Progenitor cell of endocrine pancreas (in vitro differentiated cells): ENCODE measurements at regions not wholly inside any gene's neighbourhood (a gene's known extent, or its start where the extent isn't known, plus 50 kb on each side); places are given as distances from the start of the nearest gene placed in this dataset.
"Not testable (repeated sequence)": the region's sequence is repeated elsewhere in the genome, so short reads cannot be mapped to it uniquely, and the experiment has no call there.

Experiments
- DNase-seq: peaks from one replicate; pipeline ENCODE4 v3.0.0; 2021; ENCODE audit warnings: low spot score; ENCODE audit not compliant: unreplicated experiment
- H3K27ac Mint-ChIP-seq: 2 replicates; pipeline ENCODE4 v1.8.0; 2021; ENCODE audit warnings: mild to moderate bottlenecking, moderate library complexity, mixed read lengths
- H3K27me3 Mint-ChIP-seq: 2 replicates; pipeline ENCODE4 v1.8.0; 2021; ENCODE audit warnings: mixed read lengths
- H3K36me3 Mint-ChIP-seq: 2 replicates; pipeline ENCODE4 v1.8.0; 2022; ENCODE audit warnings: mixed read lengths; ENCODE audit not compliant: insufficient read depth
- H3K4me1 Mint-ChIP-seq: 2 replicates; pipeline ENCODE4 v1.8.0; 2021; ENCODE audit warnings: low read depth, mixed read lengths
- H3K4me3 Mint-ChIP-seq: 2 replicates; pipeline ENCODE4 v1.8.0; 2021; ENCODE audit warnings: low read depth, mild to moderate bottlenecking, moderate library complexity, mixed read lengths
- H3K9me3 Mint-ChIP-seq: 2 replicates; pipeline ENCODE4 v1.8.0; 2021; ENCODE audit warnings: low read depth, mixed read lengths
- CTCF ChIP-seq: fragments of 200-600 bp; sonication (generic); IDR thresholded peaks from one replicate; pipeline ENCODE4 v1.5.0; 2021; ENCODE audit warnings: antibody characterized with exemption, mild to moderate bottlenecking; ENCODE audit not compliant: unreplicated experiment

DNA sequence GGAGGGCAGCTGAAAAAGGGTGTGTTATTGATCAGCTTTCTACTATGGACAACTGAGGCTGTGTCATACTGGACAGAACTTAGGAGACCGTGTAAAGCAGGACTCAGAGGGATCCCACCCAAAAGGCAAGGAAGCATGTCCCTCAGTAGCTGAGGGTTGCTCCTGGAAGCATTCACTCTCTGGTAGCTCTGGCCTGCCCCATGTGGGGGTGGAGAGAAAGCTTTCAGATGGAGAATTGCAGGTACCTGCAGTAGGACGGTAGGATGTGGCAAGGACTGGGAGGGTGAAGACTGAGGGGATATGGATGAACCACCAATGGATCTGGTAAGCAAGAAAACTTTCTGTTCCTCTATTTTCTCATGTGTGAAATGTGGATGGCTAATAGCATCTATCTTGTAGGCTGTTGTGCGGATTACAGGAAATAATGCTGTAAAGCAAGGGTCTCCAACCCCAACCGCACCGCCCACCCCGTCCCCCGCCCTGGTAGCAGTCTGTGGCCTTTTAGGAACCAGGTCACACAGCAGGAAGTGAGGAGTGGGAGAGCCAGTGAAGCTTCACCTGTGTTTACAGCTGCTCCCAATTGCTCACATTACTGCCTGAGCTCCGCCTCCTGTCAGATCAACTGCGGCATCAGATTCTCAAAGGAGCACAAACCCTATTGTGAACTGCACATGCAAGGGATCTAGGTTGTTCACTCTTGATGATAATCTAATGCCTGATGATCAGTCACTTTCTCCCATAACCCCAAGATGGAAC lies 157.7 kb upstream of the PROK2 start:
- H3K4me3 Mint-ChIP-seq = no peak overlapping the region
- H3K36me3 Mint-ChIP-seq = no peaks in the 10 kb centered on the region
- H3K4me1 Mint-ChIP-seq = no peaks in the 10 kb centered on the region
- no peak for TF ChIP-seq CTCF
- no peaks in the 10 kb centered on the region for H3K9me3 Mint-ChIP-seq
- no peak overlapping the region for H3K27ac Mint-ChIP-seq
- no peak for DNase-seq
- H3K27me3 Mint-ChIP-seq = peaks cover 15% of the 10 kb centered on the region

DNA sequence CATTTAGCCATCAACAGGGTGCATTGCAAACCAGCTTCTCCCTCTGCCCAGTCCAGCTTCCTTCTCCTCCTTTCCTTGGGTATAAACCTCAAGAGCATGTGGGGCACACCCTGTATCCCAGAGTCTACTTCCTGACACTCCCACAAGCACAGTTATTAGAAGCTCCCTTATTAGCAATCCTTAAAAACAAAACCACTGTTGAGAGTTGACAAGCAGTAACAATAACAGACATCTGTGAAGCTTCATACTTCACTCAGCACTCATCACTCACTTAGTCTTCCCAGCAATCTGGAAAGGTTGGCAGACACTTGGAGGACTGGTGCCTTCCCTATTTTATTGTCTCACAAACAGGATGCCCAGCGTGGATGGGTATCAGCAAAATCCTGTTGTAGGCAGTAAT lies 155.5 kb upstream of the PROK2 start:
- no peak for DNase-seq
- Mint-ChIP-seq H3K27ac (no peak overlapping the region), H3K4me1 (no peaks in the 10 kb centered on the region), H3K4me3 (no peak overlapping the region), H3K36me3 (no peaks in the 10 kb centered on the region), H3K9me3 (no peaks in the 10 kb centered on the region), H3K27me3 (peaks cover 6% of the 10 kb centered on the region)
- no peak for TF ChIP-seq CTCF

GRCh38 chr3:71938081-71938480 lies 153.1 kb upstream of the PROK2 start:
- not testable (repeated sequence) for H3K27me3 Mint-ChIP-seq, H3K27ac Mint-ChIP-seq, H3K4me3 Mint-ChIP-seq, DNase-seq, H3K4me1 Mint-ChIP-seq, H3K36me3 Mint-ChIP-seq, H3K9me3 Mint-ChIP-seq

DNA sequence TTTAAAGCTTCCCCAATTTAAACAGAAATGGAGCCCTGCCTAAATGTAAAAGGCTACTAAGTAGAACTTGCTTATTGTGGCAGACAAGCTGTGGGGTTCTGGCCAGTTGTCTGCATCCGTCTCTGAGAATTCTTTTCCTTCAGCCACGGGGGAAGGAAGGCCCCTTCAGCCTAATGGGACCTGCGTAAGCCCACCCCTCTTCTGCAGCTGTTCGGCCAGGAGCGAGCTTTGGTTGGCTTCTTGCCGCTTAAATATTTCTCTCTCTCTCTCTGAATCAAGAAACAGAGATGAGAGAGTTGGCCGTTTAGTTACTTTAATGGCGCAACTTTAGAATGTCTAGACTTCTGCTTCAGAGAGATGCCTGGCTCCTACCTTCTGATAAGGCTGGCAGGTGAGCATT lies 151.7 kb upstream of the PROK2 start:
- Mint-ChIP-seq H3K9me3 (no peaks in the 10 kb centered on the region), H3K4me3 (no peak overlapping the region), H3K27me3 (peaks cover 12% of the 10 kb centered on the region), H3K36me3 (no peaks in the 10 kb centered on the region), H3K4me1 (no peaks in the 10 kb centered on the region), H3K27ac (no peak overlapping the region)
- DNase-seq = no peak
- TF ChIP-seq CTCF = no peak

GRCh38 chr3:71934520-71935270 lies 149.7 kb upstream of the PROK2 start:
- TF ChIP-seq CTCF = no peak
- H3K27me3 Mint-ChIP-seq = peaks cover 13% of the 10 kb centered on the region
- H3K4me3 Mint-ChIP-seq = no peak overlapping the region
- H3K36me3 Mint-ChIP-seq = no peaks in the 10 kb centered on the region
- H3K27ac Mint-ChIP-seq = no peak overlapping the region
- H3K9me3 Mint-ChIP-seq = no peaks in the 10 kb centered on the region
- no peak for DNase-seq
- peaks cover 2% of the 10 kb centered on the region for H3K4me1 Mint-ChIP-seq
